Tibial nerve (tissue), 4 donors: ENCODE measurements at regions not wholly inside any gene's neighbourhood (a gene's known extent, or its start where the extent isn't known, plus 50 kb on each side); places are given as distances from the start of the nearest gene placed in this dataset.

Experiments
- EP300 ChIP-seq, 2 donors: sonication (generic); formaldehyde crosslinking; IDR thresholded peaks; one replicate each; pipeline ENCODE4 v1.6.1; 2017; ENCODE audit warnings: antibody characterized with exemption in 2 of 2, mild to moderate bottlenecking in 1 of 2
- POLR2A ChIP-seq, 2 donors: fragments of 450-650 bp; IDR thresholded peaks; one replicate each; pipeline ENCODE4 v1.6.1; 2017; ENCODE audit warnings: antibody characterized with exemption in 2 of 2, mild to moderate bottlenecking in 2 of 2, moderate library complexity in 2 of 2
- TF ChIP-seq, protein P1 (sequence below), 5 experiments: fragments of 200-600 bp in 3 of 5; fragments of 450-650 bp in 2 of 5; sonication (generic) in 3 of 5; IDR thresholded peaks; one replicate each; pipeline ENCODE4 v1.5.1; 2016 to 2019; ENCODE audit warnings: antibody characterized with exemption in 5 of 5, mild to moderate bottlenecking in 3 of 5, moderate library complexity in 2 of 5

DNA sequence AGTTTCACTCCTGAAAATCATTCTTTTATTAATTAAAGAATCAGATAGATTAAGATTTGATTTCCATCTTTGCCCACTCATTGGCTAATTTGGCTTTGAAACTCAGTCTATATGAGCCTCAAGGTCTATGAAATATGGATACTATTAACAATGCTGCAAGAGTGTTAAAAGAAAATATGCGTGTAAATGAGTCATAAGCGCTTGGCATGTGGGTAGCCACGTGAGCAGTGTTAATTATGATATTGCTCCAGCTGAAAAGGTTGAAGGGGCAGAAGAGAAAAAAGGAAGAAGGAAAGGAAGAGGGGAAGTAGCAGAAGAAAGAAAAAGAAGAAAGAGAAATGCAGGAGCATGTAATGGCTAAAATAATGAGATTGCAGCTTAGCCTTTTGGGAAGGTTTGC lies 151.4 kb downstream of the CHRM3 start:
- TF ChIP-seq EP300 (IDR thresholded peaks at IDR 0.05) (no peak), POLR2A (IDR thresholded peaks at IDR 0.05) (no peak)
- TF ChIP-seq, protein P1, sequence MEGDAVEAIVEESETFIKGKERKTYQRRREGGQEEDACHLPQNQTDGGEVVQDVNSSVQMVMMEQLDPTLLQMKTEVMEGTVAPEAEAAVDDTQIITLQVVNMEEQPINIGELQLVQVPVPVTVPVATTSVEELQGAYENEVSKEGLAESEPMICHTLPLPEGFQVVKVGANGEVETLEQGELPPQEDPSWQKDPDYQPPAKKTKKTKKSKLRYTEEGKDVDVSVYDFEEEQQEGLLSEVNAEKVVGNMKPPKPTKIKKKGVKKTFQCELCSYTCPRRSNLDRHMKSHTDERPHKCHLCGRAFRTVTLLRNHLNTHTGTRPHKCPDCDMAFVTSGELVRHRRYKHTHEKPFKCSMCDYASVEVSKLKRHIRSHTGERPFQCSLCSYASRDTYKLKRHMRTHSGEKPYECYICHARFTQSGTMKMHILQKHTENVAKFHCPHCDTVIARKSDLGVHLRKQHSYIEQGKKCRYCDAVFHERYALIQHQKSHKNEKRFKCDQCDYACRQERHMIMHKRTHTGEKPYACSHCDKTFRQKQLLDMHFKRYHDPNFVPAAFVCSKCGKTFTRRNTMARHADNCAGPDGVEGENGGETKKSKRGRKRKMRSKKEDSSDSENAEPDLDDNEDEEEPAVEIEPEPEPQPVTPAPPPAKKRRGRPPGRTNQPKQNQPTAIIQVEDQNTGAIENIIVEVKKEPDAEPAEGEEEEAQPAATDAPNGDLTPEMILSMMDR (IDR thresholded peaks at IDR 0.05): no peak
